ENCODE measurements at regions not wholly inside any gene's neighbourhood (a gene's known extent, or its start where the extent isn't known, plus 50 kb on each side); places are given as distances from the start of the nearest gene placed in this dataset.
"Not testable (repeated sequence)": the region's sequence is repeated elsewhere in the genome, so short reads cannot be mapped to it uniquely, and the experiment has no call there.

- DNase-seq (ENCODE audit: low spot score) = no peak
Observed at GRCh38 chr18:65671621-65672415, 79.0 kb upstream of the CDH7 start.

GRCh38 chr18:65670145-65670544, 80.7 kb upstream of the CDH7 start:
- DNase-seq (ENCODE audit: low spot score) = not testable (repeated sequence)

GRCh38 chr18:65661391-65661790, 89.4 kb upstream of the CDH7 start:
- no peak for DNase-seq (ENCODE audit: low spot score)

GRCh38 chr18:65659912-65660311, 90.9 kb upstream of the CDH7 start:
- DNase-seq (ENCODE audit: low spot score) = no peak

GRCh38 chr18:65659312-65659711, 91.5 kb upstream of the CDH7 start:
- DNase-seq (ENCODE audit: low spot score) = no peak

- no peak for DNase-seq (ENCODE audit: low spot score)
Observed at GRCh38 chr18:65651192-65651591, 99.6 kb upstream of the CDH7 start.

DNA sequence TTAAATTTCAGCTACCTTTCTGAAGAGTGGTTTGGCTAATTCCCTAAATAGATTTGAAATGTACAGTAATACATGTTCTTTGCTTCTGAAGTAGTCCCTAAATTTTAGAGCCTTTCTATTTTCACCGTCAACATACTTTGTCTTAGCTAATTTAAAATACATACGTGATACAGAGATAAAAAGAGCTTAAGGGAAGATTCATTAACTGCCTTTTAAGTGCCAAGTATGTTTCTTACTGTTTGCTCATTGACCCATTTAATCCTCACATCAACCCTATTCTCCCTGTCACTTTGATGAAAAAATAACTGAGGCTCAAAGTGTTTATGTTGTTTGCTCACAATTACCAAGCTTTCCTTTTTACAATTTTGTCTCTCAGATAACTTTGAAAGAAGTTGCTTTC, 118.6 kb upstream of the CDH7 start:
- no peak for DNase-seq (ENCODE audit: low spot score)

DNA sequence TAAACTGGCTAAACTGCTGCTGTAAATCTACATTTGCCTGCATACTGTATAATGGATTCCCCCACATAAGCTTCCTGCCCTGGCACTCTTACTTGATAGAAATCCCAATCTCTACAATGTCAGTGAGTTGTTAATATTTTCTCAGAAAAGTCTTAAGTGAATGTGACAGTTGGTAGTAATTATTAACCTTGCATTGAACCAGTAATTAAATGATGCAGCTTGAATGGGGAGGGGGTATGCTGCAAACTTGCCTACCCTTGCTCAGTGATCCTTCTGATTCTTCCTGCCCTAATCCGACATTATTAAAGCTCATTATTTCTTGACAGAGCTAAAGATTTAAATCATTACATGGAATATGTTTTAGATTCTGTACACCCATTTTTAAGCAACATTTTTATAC, 119.0 kb upstream of the CDH7 start:
- DNase-seq (ENCODE audit: low spot score) = no peak

GRCh38 chr18:65628390-65628789, 122.4 kb upstream of the CDH7 start:
- no peak for DNase-seq (ENCODE audit: low spot score)

DNA sequence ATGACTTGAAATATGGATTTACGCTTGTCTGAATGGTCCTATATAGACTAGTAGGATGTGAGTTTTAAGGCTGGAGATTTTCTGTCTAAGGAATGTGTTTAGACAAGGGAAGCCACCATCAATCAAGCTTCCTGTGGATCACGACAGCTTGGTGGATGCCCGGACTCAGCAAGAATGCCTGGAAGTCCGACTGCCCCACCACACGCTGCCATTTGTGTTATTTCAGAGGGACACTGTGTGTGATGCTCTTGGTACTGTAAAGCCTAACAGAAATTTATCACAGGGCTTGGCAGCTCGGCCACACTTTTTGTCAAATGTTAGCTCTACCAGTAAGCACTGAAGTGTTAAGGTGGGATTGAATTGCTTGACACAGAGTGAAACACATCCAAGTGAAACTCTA, 127.1 kb upstream of the CDH7 start:
- no peak for DNase-seq (ENCODE audit: low spot score)

DNA sequence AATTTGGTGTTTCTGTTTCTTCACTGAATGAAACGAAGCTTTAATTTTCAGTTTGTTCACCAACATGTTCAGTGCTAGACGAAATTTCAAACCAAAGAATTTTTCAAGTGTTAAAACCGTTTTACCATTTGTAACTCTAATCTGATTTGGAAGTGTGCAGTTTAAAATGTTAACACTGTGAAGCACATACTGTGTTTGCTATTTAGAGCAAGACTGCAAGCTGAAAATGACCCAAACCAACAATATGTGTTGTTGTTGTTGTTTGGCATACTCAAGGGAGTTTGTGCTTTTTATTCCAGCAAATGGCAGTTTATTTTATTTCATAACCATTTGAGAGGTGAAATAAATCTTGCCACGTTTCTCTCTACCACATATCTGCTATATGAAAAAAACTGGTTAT, 128.4 kb upstream of the CDH7 start:
- DNase-seq (ENCODE audit: low spot score) = no peak

- no peak for DNase-seq (ENCODE audit: low spot score)
Observed at GRCh38 chr18:65620076-65620696, 130.6 kb upstream of the CDH7 start.

GRCh38 chr18:65610939-65611338, 139.9 kb upstream of the CDH7 start:
- DNase-seq (ENCODE audit: low spot score) = no peak

DNA sequence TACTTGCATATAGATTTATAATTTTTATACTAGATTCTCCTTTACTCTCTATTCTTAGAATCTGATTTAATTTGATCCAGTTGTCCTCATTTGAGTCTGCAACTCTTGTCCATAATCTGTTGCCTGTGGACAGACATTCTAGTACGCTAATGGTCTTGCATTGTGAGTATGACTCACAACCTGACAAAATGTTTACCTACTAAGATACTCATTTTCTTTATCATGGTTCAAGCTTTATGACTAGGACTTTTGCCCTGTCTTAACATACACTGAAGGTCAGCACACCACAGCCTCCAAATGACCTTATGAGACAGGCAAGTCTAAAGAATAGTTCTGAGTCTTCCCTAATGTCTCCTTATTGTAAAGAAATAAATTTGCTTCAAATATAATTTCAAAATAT, 142.3 kb upstream of the CDH7 start:
- DNase-seq (ENCODE audit: low spot score) = no peak

DNA sequence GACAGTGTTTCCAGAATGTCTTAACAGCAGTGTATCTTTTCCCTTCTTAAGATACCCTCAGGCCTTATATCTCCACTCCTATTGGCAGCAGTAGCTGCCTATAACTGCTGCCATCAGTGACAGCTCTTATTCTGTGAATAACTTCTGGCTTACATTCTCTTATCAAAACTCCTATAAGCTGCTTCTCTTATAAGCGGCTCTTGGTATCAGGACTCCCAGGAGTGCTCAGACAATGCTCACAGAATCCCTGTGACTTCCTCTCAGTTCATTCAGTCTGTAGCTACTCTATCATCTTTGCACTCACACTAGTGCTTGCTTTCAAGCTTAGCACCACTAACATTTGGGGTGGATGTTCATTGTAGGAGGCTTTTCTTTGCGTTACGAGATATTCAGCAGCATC, 143.7 kb upstream of the CDH7 start:
- no peak for DNase-seq (ENCODE audit: low spot score)

- DNase-seq (ENCODE audit: low spot score) = no peak
Observed at GRCh38 chr18:65606551-65607130, 144.2 kb upstream of the CDH7 start.

DNA sequence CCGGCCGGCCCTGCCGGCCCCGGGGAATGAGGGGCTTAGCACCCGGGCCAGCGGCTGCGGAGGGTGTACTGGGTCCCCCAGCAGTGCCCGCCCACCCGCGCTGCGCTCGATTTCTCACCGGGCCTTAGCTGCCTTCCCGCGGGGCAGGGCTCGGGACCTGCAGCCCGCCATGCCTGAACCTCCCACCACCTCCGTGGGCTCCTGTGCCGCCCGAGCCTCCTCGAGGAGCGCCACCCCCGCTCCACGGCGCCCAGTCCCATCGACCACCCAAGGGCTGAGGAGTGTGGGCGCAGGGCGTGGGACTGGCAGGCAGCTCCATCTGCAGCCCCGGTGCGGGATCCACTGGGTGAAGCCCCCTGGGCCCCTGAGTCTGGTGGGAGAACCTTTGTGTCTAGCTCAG, 145.5 kb upstream of the CDH7 start:
- DNase-seq (ENCODE audit: low spot score) = not testable (repeated sequence)

GRCh38 chr18:65601775-65602174, 149.0 kb upstream of the CDH7 start:
- no peak for DNase-seq (ENCODE audit: low spot score)

GRCh38 chr18:65592435-65592834, 158.4 kb upstream of the CDH7 start:
- DNase-seq (ENCODE audit: low spot score) = no peak

DNA sequence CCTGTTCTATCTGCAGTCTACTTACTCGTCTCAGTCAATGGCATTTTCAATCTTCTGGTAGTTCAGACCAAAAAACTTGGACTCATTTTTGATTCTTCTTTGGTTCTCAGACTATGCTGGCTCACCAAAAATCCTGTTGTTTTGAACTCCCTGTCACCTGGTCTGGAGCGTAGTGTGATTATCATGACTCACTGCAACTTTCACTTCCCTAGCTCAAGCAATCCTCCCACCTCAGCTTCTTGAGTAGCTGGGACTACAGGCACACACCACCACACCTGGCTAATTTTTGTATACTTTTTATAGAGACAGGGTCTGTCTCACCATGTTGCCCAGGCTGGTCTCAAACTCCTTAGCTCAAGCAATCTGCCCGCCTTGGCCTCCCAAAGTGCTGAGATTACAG, 163.3 kb upstream of the CDH7 start:
- no peak for DNase-seq (ENCODE audit: low spot score)

GRCh38 chr18:65582094-65582493, 168.7 kb upstream of the CDH7 start:
- DNase-seq (ENCODE audit: low spot score) = not testable (repeated sequence)

DNA sequence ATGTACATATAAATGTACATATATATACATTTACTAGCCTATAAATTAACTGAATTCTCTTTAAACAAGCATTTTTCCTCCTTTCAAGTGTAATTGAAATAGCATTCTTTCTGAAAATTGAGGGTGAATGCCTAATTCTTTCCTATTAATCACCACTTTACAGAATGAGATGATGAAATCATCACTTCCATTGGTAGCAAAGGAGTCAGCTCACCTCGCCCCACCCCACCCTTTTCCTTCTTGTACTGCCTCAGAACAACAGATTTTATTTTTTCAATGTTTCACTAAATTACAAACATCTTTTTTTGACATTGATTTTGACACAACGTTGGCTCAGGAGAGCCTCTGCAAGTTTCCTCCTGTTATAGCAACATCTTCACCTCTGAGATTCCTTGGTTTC, 181.9 kb upstream of the CDH7 start:
- DNase-seq (ENCODE audit: low spot score) = no peak

DNA sequence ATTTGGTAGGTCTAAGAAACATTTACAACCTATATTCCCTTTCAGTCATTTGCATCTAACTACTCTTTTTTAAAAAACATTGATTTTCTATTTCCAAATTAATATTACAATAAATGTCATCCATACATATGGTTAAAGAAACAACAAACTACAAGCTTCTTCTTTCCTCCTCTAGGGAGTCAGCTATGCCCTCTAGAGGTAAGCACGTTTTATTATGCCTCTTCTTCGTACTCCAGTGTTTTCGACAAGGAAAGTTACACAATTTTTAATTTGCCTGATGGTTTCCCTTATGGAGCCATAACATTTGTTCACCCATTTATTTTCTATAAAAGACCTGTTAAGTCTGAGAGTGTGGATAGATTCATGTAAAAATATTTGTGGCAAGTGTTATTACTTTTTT, 183.4 kb upstream of the CDH7 start:
- no peak for DNase-seq (ENCODE audit: low spot score)
